Cardiac muscle cell (in vitro differentiated cells and primary cell): ENCODE measurements at regions not wholly inside any gene's neighbourhood (a gene's known extent, or its start where the extent isn't known, plus 50 kb on each side); places are given as distances from the start of the nearest gene placed in this dataset.

Experiments used
- DNase-seq, 2 donors: peaks; one replicate each; pipeline versions ENCODE4 v3.0.0 to v3.0.0-alpha.2; 2010 to 2017; ENCODE audit warnings: low read depth in 1 of 2, low spot score in 1 of 2
- H3K27ac ChIP-seq: fragments of 200-600 bp; sonication (generic); 2 replicates; pipeline ENCODE4 v1.5.1; 2016
- H3K27me3 ChIP-seq: fragments of 200-600 bp; sonication (generic); 2 replicates; pipeline ENCODE4 v1.6.0; 2016; ENCODE audit warnings: control low read depth
- H3K36me3 ChIP-seq: fragments of 200-600 bp; sonication (generic); 2 replicates; pipeline ENCODE4 v1.5.1; 2016; ENCODE audit warnings: control low read depth
- H3K4me1 ChIP-seq: fragments of 200-600 bp; sonication (generic); 2 replicates; pipeline ENCODE4 v1.8.1; 2017; ENCODE audit warnings: low read depth, mild to moderate bottlenecking, mixed run types
- H3K4me3 ChIP-seq: fragments of 200-600 bp; sonication (generic); 2 replicates; pipeline ENCODE4 v1.5.1; 2016; ENCODE audit warnings: mild to moderate bottlenecking
- H3K9me3 ChIP-seq: fragments of 200-600 bp; sonication (generic); 2 replicates; pipeline ENCODE4 v1.5.1; 2017; ENCODE audit warnings: low read depth, mild to moderate bottlenecking, control low read depth
- CTCF ChIP-seq: IDR thresholded peaks from 2 replicates; pipeline ENCODE4 v1.5.1; 2012; ENCODE audit warnings: low read depth, mild to moderate bottlenecking, low read length

DNA sequence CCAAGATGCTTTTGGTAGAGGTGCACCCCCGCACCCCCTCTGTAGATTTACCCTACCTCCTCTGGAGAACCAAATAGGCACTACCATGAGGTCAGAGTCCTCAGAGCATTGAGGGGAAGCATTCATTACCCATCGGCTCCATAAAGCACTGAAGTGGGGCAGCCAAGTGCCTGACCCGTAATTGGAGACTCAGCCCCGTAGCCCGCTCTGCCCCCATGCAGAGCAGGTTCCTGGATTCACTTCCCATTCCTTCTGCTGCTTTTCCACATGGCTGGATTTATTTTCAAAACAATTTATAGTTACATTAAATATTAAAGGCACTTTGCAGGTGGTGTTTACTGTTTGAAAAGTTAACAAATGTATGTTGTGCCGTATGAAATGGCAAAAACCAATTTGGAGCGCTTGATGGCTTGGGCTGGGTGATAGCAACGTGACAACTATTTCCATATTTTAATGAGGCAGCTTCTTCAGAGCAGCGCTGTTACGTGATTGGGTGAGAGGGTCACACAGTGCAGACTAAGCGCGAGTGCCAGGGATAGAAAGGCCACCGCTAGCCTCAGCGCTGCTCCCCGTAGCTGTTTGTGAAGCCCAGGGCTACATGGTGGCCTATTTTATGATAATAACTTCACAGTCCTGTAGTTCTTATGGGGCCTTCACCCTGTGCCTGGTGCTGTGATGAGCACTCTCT lies 373.8 kb upstream of the PROK2 start:
- Histone ChIP-seq H3K27me3 (no peaks in the 10 kb centered on the region), H3K4me1 (peaks cover 8% of the 10 kb centered on the region), H3K36me3 (no peaks in the 10 kb centered on the region), H3K4me3 (no peak overlapping the region), H3K27ac (no peak overlapping the region), H3K9me3 (no peaks in the 10 kb centered on the region)
- no peak for DNase-seq
- no peak for TF ChIP-seq CTCF

- no peak for DNase-seq
- TF ChIP-seq CTCF: no peak
- Histone ChIP-seq H3K27ac (no peak overlapping the region), H3K36me3 (no peaks in the 10 kb centered on the region), H3K9me3 (no peaks in the 10 kb centered on the region), H3K4me1 (peaks cover 8% of the 10 kb centered on the region), H3K4me3 (no peak overlapping the region), H3K27me3 (no peaks in the 10 kb centered on the region)
Observed at GRCh38 chr3:72157748-72158638, 373.0 kb upstream of the PROK2 start.

GRCh38 chr3:72155391-72156064 lies 370.6 kb upstream of the PROK2 start:
- Histone ChIP-seq H3K36me3 (no peaks in the 10 kb centered on the region), H3K4me1 (no peaks in the 10 kb centered on the region), H3K27me3 (no peaks in the 10 kb centered on the region), H3K27ac (no peak overlapping the region), H3K9me3 (no peaks in the 10 kb centered on the region), H3K4me3 (no peak overlapping the region)
- no peak for TF ChIP-seq CTCF
- peak in 1 of 2 donors; percentile 94 for DNase-seq

DNA sequence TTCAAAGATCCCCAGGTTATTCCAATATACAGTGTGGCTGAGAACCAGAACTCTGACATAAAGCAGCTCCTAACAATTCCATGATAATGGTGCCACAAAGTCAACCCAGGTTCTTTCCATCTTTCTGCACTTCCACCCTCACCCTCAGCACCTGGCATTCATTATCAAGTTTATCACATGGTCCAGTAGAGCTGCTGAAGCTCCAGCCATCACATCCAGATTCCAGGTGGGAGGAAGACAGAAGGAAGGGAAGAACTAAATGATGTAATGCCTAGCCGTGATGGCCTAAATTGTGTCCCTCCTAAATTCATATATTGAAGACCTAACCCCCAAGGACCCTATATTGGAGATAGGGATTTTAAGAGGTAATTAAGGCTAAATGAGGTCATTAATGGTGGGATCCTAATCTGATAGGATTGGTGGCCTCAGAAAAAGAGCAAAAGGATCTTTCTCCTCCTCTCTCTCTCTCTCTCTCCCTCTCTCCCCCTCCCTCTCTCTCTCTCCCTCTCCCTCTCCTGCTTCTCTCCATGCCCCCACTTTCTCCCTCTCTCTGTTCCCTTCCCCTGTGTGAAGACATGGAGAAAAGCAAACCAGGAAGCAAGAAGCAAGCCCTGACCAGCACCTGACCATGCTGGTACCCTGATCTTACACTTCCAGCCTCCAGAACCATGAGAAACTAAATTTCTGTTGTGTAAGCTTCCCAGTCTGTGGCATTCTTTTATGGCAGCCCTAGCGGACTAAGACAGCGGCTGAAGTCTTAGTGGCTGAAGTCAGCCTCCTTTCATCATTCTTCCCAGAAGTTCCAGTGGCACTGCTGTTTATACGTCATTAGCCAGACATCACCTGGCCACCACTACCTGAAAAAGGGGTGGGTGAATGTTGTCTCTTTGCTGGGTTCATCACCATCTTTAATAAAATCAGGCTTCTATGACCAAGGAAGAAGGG lies 369.7 kb upstream of the PROK2 start:
- no peak overlapping the region for H3K27ac ChIP-seq

More for the DNA sequence above, 369.7 kb upstream of the PROK2 start:
- Histone ChIP-seq H3K9me3 (no peaks in the 10 kb centered on the region), H3K4me3 (no peak overlapping the region), H3K4me1 (no peaks in the 10 kb centered on the region), H3K36me3 (no peaks in the 10 kb centered on the region), H3K27me3 (no peaks in the 10 kb centered on the region)
- peak in 1 of 2 donors; percentile 42 for DNase-seq
- no peak for TF ChIP-seq CTCF
